HG03060 (cell line): ENCODE measurements at regions not wholly inside any gene's neighbourhood (a gene's known extent, or its start where the extent isn't known, plus 50 kb on each side); places are given as distances from the start of the nearest gene placed in this dataset.
"Not testable (repeated sequence)": the region's sequence is repeated elsewhere in the genome, so short reads cannot be mapped to it uniquely, and the experiment has no call there.

Source experiments
- ATAC-seq: cut with Tn5 transposase; IDR thresholded peaks from one replicate; pipeline ENCODE4 v1.9.1; 2021; ENCODE audit warnings: low read depth, moderate number of reproducible peaks; ENCODE audit not compliant: unreplicated experiment

DNA sequence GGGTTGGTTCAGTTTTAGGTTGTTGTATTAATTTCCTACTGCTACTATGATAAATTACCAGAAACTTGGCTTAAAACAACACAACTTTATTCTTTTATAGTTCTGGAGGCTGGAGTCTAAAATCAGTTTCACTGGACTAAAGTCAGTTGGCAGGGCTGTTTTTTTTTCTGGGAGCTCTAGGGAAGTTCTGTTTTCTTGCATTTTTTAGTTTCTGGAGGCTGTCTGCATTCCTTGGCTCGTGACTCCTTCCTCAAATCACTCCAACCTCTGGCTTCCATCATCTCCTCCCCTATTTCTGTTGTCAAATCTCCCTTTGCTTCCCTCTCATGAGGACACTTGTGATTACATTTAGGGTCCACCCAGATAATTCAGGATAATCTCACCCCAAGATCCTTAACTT lies 51.3 kb upstream of the SUB1 start:
- ATAC-seq, result no peak

DNA sequence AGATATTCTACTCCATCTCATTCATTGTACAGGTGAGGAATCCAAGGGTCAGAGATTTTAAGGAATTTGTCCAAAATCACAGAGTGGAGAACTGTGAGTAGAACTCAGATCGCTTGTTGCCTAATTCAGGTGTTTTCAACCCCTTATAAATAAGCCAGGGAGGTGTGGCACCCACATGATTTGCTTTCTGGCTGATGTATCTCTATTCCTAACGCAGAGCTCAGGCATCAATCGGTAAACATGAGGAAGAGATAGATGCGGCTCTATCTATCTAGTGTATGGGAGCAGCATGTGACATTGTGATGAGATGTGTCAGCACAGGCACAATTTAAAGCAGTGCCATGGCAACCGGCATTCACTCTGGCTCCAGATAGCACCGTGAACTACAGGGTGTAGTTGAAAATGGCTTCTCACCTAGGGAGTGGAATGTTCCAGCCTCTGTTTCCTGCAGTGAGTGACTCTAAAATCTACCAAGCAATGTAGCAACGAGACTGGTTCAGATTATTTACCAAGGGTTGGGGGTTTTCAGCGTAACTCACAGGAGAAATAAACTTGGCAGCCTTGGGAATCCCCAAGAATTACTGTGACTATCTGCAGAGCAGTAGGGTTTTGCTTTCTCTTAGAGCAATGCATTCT lies 53.4 kb upstream of the SUB1 start:
- ATAC-seq, result peak; percentile 33

- not testable (repeated sequence) for ATAC-seq
These were observed 58.0 kb upstream of the SUB1 start for GRCh38 chr5:32527321-32527720.

GRCh38 chr5:32526810-32527209 lies 58.5 kb upstream of the SUB1 start:
- ATAC-seq, result no peak

DNA sequence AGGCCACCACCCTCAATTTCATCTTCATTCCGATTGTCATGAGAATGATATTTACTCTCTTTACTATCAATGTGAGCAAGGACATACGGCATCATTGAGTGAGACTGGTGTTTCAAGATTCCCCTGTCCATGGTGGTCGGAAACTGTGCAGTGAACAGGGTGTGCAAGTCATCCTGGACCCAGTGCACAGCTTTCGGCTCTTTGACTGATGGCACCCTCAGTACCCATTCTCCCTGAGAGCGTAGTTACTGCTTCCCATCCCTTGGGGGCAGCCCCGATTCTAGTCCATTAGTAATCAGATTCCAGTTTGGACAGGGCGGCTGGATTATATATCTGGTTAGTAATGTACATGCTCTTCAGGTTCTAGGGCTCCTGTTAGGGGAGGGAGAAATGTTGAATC lies 61.7 kb upstream of the SUB1 start:
- ATAC-seq, result no peak

GRCh38 chr5:32522429-32523143 lies 62.8 kb upstream of the SUB1 start:
- no peak for ATAC-seq

GRCh38 chr5:32521481-32521880 lies 63.9 kb upstream of the SUB1 start:
- ATAC-seq, result no peak

- no peak for ATAC-seq
These were observed 64.4 kb upstream of the SUB1 start for GRCh38 chr5:32520972-32521371.

DNA sequence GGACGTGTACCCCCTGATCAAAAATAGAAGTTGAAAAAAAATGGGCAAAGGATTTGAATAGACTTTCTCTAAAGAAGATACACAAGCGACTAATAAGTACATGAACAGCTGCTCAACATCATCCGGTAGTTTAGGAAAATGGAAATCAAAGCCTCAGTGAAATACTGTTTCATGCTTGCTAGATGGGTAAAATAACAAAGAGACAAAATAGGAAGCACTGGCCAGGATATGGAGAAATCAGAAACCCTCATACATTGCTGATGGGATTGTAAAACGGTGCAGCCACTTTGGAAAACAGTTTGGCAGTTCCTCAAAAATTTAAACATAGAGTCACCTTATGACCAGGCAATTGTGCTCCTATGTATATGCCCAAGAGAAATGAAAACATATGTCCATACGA lies 65.0 kb upstream of the SUB1 start:
- ATAC-seq, result no peak

GRCh38 chr5:32519508-32519907 lies 65.8 kb upstream of the SUB1 start:
- ATAC-seq, result no peak

DNA sequence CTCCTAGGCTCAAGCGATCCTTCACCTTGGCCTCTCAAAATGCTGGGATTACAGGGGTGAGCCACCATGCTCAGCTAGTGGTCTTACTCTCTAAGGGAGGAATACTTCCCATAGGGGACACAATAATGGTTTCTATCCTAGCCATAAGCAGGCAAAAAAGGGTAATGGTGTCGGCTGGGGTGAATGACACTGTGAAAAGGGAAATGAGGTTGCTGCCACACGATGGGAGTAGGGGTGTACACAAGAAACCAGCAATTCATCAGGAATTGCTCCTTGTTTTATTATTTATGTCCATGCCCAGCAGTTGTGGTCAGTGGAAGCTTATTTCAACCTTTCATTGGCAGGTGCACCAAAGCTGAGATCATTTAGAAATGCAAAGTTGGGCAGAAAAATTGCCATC lies 70.3 kb upstream of the ZFR start:
- no peak for ATAC-seq

DNA sequence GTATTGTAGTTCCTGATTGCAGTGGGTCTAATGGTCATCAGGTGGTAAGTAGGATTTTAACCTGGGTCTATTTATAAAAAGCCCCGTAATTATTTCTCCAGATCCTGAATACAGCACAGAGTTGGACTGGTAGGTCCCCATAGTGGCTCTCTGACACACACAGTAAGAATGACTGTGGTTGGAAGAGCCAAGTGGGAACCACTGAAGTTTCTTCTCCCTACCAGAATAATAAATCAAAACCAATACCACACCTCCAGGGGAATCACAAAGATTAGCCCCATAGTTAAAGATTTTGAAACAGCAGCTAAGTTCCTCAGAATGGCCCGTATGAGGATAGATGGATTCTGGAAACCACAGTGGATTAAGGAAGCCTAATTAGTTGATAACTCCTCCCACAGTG lies 68.4 kb upstream of the ZFR start:
- ATAC-seq, result no peak

GRCh38 chr5:32511776-32512374 lies 67.3 kb upstream of the ZFR start:
- no peak for ATAC-seq

DNA sequence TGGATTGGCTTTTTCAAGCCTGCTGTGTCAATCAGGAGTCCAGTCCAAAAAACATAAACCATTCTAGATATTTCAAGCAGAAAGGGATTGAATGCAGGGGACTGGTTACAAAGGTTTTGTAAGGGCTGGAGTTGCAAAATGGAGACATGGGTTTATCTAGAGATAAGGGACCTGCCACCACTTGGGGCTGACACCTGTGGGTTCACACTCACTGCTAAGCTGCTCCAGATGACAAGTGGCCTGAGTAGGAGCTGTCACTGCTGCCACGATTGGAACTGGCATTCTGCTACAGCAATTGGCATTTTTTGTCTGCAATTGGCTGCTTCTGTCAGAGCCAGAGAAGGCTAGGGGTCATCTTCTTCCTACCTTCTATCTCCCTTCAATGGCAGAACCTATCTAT lies 66.3 kb upstream of the ZFR start:
- ATAC-seq, result no peak

DNA sequence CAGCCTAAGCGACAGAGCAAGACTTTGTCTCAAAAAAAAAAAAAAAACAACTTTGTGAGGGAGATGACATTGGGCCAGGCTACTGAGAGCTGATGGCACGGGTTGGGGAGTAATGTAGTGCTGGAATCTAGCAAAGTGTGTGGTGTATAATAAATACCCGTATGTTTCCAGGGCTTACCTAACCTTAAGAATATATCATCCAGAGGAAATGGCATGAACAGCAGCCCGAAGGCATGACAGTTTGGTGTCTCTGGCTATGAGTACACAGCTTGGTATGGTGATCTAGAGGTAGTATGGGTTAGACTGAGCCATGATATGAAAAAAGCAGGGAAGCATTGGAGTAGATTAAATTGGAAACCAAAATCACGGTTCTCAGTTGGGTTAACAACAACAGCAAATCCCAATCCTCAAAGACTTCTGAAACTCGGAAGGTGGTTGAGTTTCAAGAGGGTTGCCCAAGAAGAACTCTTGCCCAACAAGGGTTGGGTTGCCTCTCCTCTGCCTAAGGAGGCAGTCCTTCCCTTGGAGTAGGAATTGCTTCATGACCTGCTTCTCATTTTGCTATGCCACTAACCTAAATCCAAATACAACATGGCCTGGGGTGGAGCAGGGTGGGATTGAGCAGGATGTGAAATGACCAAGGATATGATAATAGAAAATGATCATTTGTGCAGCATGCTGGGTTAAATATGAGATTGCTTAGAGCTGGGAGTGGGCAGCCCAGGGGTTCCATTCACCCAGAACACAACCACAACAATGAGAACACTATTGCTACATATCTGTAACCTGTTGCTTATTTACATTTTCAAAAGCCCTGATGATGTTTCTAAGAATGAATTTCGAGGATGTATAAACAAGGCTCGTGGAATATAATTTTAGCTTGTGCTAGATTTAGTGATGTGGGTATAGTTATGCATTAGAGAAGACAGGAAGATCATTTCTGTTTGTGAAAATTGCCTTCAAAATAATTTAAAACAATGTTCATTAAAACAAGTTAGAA lies 64.6 kb upstream of the ZFR start:
- no peak for ATAC-seq

DNA sequence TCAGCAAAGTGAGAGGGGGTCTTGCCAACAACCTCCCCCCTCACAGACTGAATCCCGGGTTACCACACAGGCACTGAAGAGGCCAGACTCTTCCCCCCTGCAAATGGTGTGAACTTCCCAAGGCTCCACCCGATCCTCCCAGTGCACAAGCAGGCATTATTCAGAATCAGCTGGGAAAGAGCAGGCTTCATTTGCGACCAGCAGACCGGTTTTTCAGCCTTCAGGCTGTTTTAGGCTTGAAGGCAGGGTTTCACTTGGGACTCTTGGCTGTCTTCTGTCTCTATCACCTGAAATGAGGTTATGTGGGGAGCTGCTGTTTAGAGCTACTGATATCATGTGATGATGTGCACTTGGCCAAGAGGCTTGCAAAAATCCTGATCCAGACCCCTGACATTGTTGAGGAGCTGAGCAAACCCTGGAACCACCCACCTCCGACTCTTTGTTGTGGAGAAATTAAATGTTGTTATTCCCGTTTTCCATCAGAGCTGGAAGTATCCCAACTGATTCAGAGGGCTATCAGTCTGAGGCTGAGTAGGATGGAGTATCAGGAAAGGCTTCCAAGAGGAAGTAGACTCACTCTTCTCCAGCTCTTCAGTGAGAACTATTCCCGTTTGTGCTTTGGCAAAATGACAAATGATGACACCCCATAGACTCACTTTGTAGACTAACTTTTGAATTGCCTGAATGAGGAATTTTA lies 63.3 kb upstream of the ZFR start:
- no peak for ATAC-seq

GRCh38 chr5:32506799-32507198 lies 62.3 kb upstream of the ZFR start:
- no peak for ATAC-seq

DNA sequence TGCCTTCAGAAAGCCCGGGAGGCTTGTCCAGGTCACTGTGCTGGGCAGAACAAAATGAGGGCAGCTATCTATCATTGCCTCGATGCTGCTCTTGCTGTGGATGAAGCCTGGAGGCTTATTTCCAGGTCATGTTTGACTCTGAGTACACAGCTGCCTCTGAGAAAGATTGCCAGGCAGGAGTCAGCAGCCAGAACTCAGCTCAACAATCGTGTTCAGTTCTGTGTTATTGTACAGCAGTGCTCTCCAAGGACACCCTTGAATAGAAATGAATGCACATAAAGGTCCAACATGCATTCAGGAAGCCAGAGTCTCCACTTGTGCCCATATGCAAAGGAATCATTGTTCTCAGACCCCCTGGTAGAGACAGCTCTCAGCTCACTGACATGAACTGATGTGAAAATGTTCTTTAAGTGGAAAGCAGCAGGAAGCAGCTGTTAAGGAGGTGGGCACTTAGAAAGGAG lies 61.7 kb upstream of the ZFR start:
- ATAC-seq, result no peak

DNA sequence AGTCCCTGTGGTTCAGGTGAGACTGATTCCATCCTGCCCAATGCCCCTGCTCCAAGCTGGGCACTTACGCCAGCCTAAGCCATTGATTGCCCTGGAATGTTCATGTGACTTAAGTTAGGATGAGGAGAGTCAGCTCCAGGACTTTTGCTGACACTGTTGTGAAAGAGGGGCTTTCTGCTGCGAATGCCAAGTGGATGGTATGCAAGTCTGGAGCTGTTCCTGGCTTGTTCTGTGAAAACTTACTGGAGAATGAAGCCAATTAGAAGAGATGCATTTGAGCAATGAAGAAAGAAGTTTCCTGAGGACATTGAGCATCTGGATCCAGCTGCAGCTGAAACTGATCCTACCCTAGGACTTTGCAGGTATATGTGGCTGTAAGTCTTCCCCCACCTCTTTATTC lies 61.2 kb upstream of the ZFR start:
- ATAC-seq, result no peak

- no peak for ATAC-seq
These were observed 60.6 kb upstream of the ZFR start for GRCh38 chr5:32504989-32505596.
